ENCODE measurements at regions not wholly inside any gene's neighbourhood (a gene's known extent, or its start where the extent isn't known, plus 50 kb on each side); places are given as distances from the start of the nearest gene placed in this dataset.

- TF ChIP-seq POLR2AphosphoS5 (IDR thresholded peaks at IDR 0.05) (no peak), CTCF (IDR thresholded peaks at IDR 0.05) (no peak), POLR2A (IDR thresholded peaks at IDR 0.05) (no peak), EP300 (IDR thresholded peaks at IDR 0.05) (no peak)
These were observed 105.7 kb downstream of the RTP4 start for GRCh38 chr3:187473778-187474406.
